PC-9 (cell line): ENCODE measurements at regions not wholly inside any gene's neighbourhood (a gene's known extent, or its start where the extent isn't known, plus 50 kb on each side); places are given as distances from the start of the nearest gene placed in this dataset.

Experiments used
- BruUV-seq: library from RNA; stranded (reverse); fragments of 400-500 nt; replicated peaks from 2 replicates; lab custom pipeline; 2021; lab: Mats Ljungman, UMichigan
- CTCF ChIA-PET: fragments of 300-600 bp; sonication (Branson Sonifier 250); formaldehyde crosslinking; loops from one replicate; lab custom pipeline; 2022; ENCODE audit warnings: antibody characterized with exemption; lab: Charles Lee
- POLR2A ChIA-PET: fragments of 300-600 bp; sonication (Branson Sonifier 250); formaldehyde crosslinking; loops from one replicate; lab custom pipeline; 2022; ENCODE audit warnings: antibody characterized with exemption; ENCODE audit not compliant: unreplicated experiment; lab: Charles Lee
- DNase-seq, 2 experiments: peaks; one replicate each; pipeline versions ENCODE4 v3.0.0 to v3.0.0-alpha.2; 2015 to 2022; ENCODE audit warnings: mixed read lengths in 1 of 2
- H2AFZ ChIP-seq: fragments of 200-600 bp; sonication (generic); 2 replicates; pipeline ENCODE4 v1.8.1; 2017; ENCODE audit warnings: antibody characterized with exemption
- H3F3A ChIP-seq: fragments of 200-600 bp; sonication (generic); 2 replicates; pipeline ENCODE4 v1.8.1; 2017; ENCODE audit warnings: antibody characterized with exemption, mild to moderate bottlenecking, low read depth; ENCODE audit not compliant: insufficient read depth
- H3K27ac ChIP-seq: fragments of 200-600 bp; sonication (generic); 2 replicates; pipeline ENCODE4 v1.6.1; 2016; ENCODE audit warnings: mixed run types
- H3K27me3 ChIP-seq: fragments of 200-600 bp; sonication (generic); 2 replicates; pipeline ENCODE4 v1.6.1; 2016; ENCODE audit warnings: low read depth, mixed run types; ENCODE audit not compliant: insufficient read depth
- H3K36me3 ChIP-seq: fragments of 200-600 bp; sonication (generic); 2 replicates; pipeline ENCODE4 v1.6.1; 2016; ENCODE audit warnings: low read depth, mixed run types
- H3K4me1 ChIP-seq: fragments of 200-600 bp; sonication (generic); replicated peaks from 2 replicates; pipeline ENCODE4 v1.6.1; 2016; ENCODE audit warnings: mixed run types; ENCODE audit not compliant: insufficient read depth
- H3K4me2 ChIP-seq: fragments of 200-600 bp; sonication (generic); 2 replicates; pipeline ENCODE4 v1.6.1; 2017; ENCODE audit warnings: mixed run types
- H3K4me3 ChIP-seq: fragments of 200-600 bp; sonication (generic); 2 replicates; pipeline ENCODE4 v1.6.1; 2016; ENCODE audit warnings: mixed run types
- H3K79me2 ChIP-seq: fragments of 200-600 bp; sonication (generic); 2 replicates; pipeline ENCODE4 v1.6.1; 2017; ENCODE audit warnings: low read depth, mixed run types
- H3K9me2 ChIP-seq: fragments of 200-600 bp; sonication (generic); 2 replicates; pipeline ENCODE4 v1.8.1; 2017; ENCODE audit warnings: mild to moderate bottlenecking; ENCODE audit not compliant: insufficient read depth
- H3K9me3 ChIP-seq: fragments of 200-600 bp; sonication (generic); 2 replicates; pipeline ENCODE4 v1.8.1; 2016; ENCODE audit warnings: low read depth; ENCODE audit not compliant: insufficient read depth
- H4K20me1 ChIP-seq: fragments of 200-600 bp; sonication (generic); 2 replicates; pipeline ENCODE4 v1.8.1; 2017; ENCODE audit not compliant: insufficient read depth
- EZH2 ChIP-seq: fragments of 200-600 bp; sonication (generic); IDR thresholded peaks from 2 replicates; pipeline ENCODE4 v1.8.0; 2017; ENCODE audit warnings: antibody characterized with exemption, low read depth
- intact Hi-C: fragments of 100-400 bp; cut with micrococcal nuclease; formaldehyde crosslinking; loops from one replicate; pipeline ENCODE4 v1.10.0; 2022; ENCODE audit not compliant: unreplicated experiment
- TF ChIP-seq, protein P1 (sequence below): fragments of 200-600 bp; sonication (generic); conservative IDR thresholded peaks from 2 replicates; pipeline ENCODE4 v1.6.1; 2017; ENCODE audit warnings: mixed run types, antibody characterized with exemption, mild to moderate bottlenecking, moderate library complexity

DNA sequence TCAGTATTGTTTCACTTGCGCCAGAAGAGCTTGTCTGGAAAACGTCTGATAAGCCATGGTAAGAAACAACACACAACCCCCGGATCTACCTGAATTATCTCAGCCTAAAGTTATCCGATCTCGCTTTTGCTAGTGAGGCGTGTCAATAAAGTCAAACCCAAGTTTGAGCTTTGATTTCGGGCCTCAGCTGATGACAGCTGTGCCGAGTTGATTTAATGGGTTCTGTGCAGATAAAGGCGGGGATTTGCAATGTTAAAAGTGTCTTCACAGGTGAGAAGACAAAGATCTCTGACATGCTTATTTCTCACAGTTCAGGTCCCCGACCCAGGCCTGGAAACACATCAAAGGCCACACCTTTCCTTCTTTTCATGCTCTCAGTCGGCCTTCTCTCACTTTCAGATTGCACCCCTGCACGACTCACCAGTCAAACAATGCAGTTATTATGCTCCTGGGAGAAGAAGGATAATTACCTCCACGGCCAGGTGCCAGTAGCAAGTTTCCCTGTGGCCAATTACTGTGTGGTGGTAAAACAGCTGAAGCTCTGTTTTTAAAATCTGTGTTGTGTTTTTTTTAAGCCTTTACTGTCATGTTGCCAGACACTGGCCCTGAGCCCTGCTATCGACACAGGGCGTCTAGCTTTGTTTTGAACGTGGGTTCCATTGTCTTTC, 245.3 kb upstream of the RUNX1 start:
- TF ChIP-seq, protein P1, sequence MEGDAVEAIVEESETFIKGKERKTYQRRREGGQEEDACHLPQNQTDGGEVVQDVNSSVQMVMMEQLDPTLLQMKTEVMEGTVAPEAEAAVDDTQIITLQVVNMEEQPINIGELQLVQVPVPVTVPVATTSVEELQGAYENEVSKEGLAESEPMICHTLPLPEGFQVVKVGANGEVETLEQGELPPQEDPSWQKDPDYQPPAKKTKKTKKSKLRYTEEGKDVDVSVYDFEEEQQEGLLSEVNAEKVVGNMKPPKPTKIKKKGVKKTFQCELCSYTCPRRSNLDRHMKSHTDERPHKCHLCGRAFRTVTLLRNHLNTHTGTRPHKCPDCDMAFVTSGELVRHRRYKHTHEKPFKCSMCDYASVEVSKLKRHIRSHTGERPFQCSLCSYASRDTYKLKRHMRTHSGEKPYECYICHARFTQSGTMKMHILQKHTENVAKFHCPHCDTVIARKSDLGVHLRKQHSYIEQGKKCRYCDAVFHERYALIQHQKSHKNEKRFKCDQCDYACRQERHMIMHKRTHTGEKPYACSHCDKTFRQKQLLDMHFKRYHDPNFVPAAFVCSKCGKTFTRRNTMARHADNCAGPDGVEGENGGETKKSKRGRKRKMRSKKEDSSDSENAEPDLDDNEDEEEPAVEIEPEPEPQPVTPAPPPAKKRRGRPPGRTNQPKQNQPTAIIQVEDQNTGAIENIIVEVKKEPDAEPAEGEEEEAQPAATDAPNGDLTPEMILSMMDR, result no peak
- TF ChIP-seq EZH2, result no peak
- H3K9me2 ChIP-seq, result no peaks in the 10 kb centered on the region
- H3K36me3 ChIP-seq, result no peaks in the 10 kb centered on the region
- CTCF ChIA-PET, result no interaction called here
- H3K27me3 ChIP-seq, result no peaks in the 10 kb centered on the region
- no peak overlapping the region for H3K4me3 ChIP-seq
- H3K27ac ChIP-seq, result peak overlapping the region; percentile 49
- no TSS peak for BruUV-seq
- no peak overlapping the region for H3K4me2 ChIP-seq
- no peaks in the 10 kb centered on the region for H3K79me2 ChIP-seq
- peak overlapping the region; percentile 43; the same call in 1 of the 2 replicates for H2AFZ ChIP-seq
- H3F3A ChIP-seq, result no peaks in the 10 kb centered on the region
- POLR2A ChIA-PET, result no interaction called here
- intact Hi-C loops, result no loop called here
- DNase-seq, result peak in 1 of 2 experiments; percentile 66
- H3K9me3 ChIP-seq, result no peaks in the 10 kb centered on the region
- H4K20me1 ChIP-seq, result no peaks in the 10 kb centered on the region
- H3K4me1 ChIP-seq, result peaks cover 12% of the 10 kb centered on the region

DNA sequence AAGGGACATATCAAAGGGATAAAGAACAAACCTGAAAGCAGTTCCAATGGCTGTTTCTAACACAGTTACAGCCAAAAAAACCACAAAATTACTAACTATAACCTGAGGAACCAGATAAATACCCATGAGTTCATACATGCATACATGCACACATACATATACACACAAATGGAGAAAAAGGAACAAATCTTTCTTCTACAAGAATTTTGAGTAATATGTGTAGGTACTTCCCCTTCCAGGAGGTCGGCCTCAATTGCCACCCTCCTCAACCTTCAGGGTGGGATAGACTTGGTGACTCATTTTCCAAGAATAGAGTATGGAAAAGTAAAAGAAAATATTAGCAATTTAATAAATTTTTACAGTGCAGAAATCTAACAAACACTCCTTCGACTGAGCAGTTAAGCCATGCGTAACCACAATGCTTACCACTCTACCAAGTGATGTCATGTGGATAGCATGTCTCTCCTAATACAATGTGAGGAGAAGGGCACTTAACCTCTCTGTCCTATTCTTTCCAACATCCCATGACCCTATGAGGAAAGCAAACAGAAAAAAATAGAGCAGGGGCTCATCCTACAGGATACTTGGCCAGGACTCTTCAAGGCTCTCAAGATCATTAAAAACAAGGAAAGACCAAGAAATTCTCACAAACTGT, 243.0 kb upstream of the RUNX1 start:
- Histone ChIP-seq H3K36me3 (no peaks in the 10 kb centered on the region), H4K20me1 (no peaks in the 10 kb centered on the region), H3K9me3 (no peaks in the 10 kb centered on the region), H3K4me1 (peaks cover 12% of the 10 kb centered on the region), H3K4me3 (no peak overlapping the region), H3K4me2 (no peak overlapping the region), H3K9me2 (no peaks in the 10 kb centered on the region), H3F3A (no peaks in the 10 kb centered on the region), H2AFZ (no peak overlapping the region), H3K27me3 (no peaks in the 10 kb centered on the region), H3K27ac (no peak overlapping the region), H3K79me2 (no peaks in the 10 kb centered on the region)
- no TSS peak for BruUV-seq
- POLR2A ChIA-PET, result no interaction called here
- CTCF ChIA-PET, result no interaction called here
- intact Hi-C loops, result no loop called here
- TF ChIP-seq EZH2, result no peak
- TF ChIP-seq, protein P1, result no peak
- no peak for DNase-seq

DNA sequence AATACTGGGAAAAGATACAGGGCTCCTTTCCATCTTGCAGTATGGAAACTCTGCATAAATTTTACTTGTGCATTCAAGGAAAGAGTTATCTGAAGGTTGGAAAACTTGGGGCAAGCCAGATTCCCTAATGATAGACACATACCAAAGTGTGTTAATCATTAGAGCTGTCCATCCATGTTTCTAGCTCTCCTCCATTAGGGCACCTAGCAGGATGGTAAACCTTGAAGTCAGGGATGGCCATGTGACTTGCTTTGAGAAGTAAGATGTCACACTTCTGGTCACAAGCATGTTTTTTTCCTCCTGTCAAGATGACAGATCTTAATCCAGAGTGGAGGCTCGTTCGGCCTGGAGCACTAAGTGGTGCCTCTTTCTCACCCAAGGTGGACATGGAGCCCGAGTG, 241.9 kb upstream of the RUNX1 start:
- Histone ChIP-seq H3K79me2 (no peaks in the 10 kb centered on the region), H4K20me1 (no peaks in the 10 kb centered on the region), H3K4me2 (no peak overlapping the region), H3K9me2 (no peaks in the 10 kb centered on the region), H3K9me3 (no peaks in the 10 kb centered on the region), H3K4me1 (peaks cover 12% of the 10 kb centered on the region), H3K36me3 (no peaks in the 10 kb centered on the region), H2AFZ (no peak overlapping the region), H3F3A (no peaks in the 10 kb centered on the region), H3K27ac (no peak overlapping the region), H3K27me3 (no peaks in the 10 kb centered on the region), H3K4me3 (no peak overlapping the region)
- intact Hi-C loops, result no loop called here
- TF ChIP-seq, protein P1, result no peak
- TF ChIP-seq EZH2, result no peak
- ChIA-PET POLR2A (interaction anchor here (0.7 kb wide), 1 partner anchor 84 kb away, joined by 4 read pairs; no protein-coding TSS in a partner anchor), CTCF (no interaction called here)
- DNase-seq, result no peak
- no TSS peak for BruUV-seq
